CD14-positive monocyte (primary cell): ENCODE measurements at regions not wholly inside any gene's neighbourhood (a gene's known extent, or its start where the extent isn't known, plus 50 kb on each side); places are given as distances from the start of the nearest gene placed in this dataset.
"Not testable (repeated sequence)": the region's sequence is repeated elsewhere in the genome, so short reads cannot be mapped to it uniquely, and the experiment has no call there.

Experiments
- DNase-seq, 3 donors: peaks; one replicate each; pipeline ENCODE4 v3.0.0-alpha.2; 2011 to 2022
- H2AFZ ChIP-seq: 2 replicates; pipeline ENCODE4 v1.6.0; 2012; ENCODE audit warnings: mild to moderate bottlenecking, low read depth, low read length, inconsistent platforms; ENCODE audit not compliant: insufficient read depth, poor library complexity, severe bottlenecking
- H3K27ac ChIP-seq, 2 donors: 1 replicate in 1 of 2; 2 replicates in 1 of 2; pipeline ENCODE4 v1.5.1; 2012 to 2013; ENCODE audit warnings: low read length in 2 of 2, control low read depth in 1 of 2, inconsistent platforms in 1 of 2, low read depth in 1 of 2, mild to moderate bottlenecking in 1 of 2
- H3K27me3 ChIP-seq, 2 donors: one replicate each; pipeline versions ENCODE4 v1.6.0 to v1.6.1; 2011 to 2013; ENCODE audit warnings: low read length in 2 of 2; ENCODE audit not compliant: control insufficient read depth in 2 of 2, insufficient read depth in 2 of 2
- H3K36me3 ChIP-seq, 2 donors: replicated peaks in 1 of 2; 1 replicate in 1 of 2; 2 replicates in 1 of 2; pipeline versions ENCODE4 v1.5.1 to v1.6.1; 2012 to 2013; ENCODE audit warnings: low read length in 2 of 2, control low read depth in 1 of 2, inconsistent platforms in 1 of 2, mild to moderate bottlenecking in 1 of 2; ENCODE audit not compliant: insufficient read depth in 2 of 2, control insufficient read depth in 1 of 2
- H3K4me1 ChIP-seq, 2 donors: 1 replicate in 1 of 2; 2 replicates in 1 of 2; pipeline versions ENCODE4 v1.5.1 to v1.6.1; 2012 to 2013; ENCODE audit warnings: low read length in 2 of 2, control low read depth in 1 of 2, inconsistent platforms in 1 of 2, mild to moderate bottlenecking in 1 of 2, moderate library complexity in 1 of 2; ENCODE audit not compliant: insufficient read depth in 2 of 2, control insufficient read depth in 1 of 2
- H3K4me2 ChIP-seq: replicated peaks from 2 replicates; pipeline ENCODE3; 2012; ENCODE audit warnings: low read length, moderate library complexity, mild to moderate bottlenecking; ENCODE audit not compliant: poor library complexity, severe bottlenecking; ENCODE audit errors: extremely low read depth
- H3K4me3 ChIP-seq, 3 experiments: fragments of 200-600 bp in 1 of 3; sonication (generic) in 1 of 3; replicated peaks in 1 of 3; 1 replicate in 2 of 3; 2 replicates in 1 of 3; pipeline ENCODE4 v1.5.1; 2011 to 2013; ENCODE audit warnings: low read length in 3 of 3, mild to moderate bottlenecking in 3 of 3, control low read depth in 2 of 3, low read depth in 2 of 3, inconsistent platforms in 1 of 3, moderate library complexity in 1 of 3
- H3K79me2 ChIP-seq: 2 replicates; pipeline ENCODE4 v1.6.0; 2012; ENCODE audit warnings: mild to moderate bottlenecking, control low read depth, inconsistent platforms, low read length, moderate library complexity; ENCODE audit not compliant: insufficient read depth
- H3K9ac ChIP-seq: 2 replicates; pipeline ENCODE4 v1.6.0; 2017; ENCODE audit warnings: low read length, mild to moderate bottlenecking; ENCODE audit not compliant: insufficient read depth, poor library complexity, severe bottlenecking
- H3K9me3 ChIP-seq, 2 donors: replicated peaks in 1 of 2; 1 replicate in 1 of 2; 2 replicates in 1 of 2; pipeline versions ENCODE4 v1.5.1 to v1.6.1; 2012 to 2013; ENCODE audit warnings: low read length in 2 of 2, control low read depth in 1 of 2; ENCODE audit not compliant: control insufficient read depth in 1 of 2, insufficient read depth in 1 of 2
- H4K20me1 ChIP-seq: 2 replicates; pipeline ENCODE4 v1.6.0; 2012; ENCODE audit warnings: mild to moderate bottlenecking, low read length, control low read depth, moderate library complexity; ENCODE audit not compliant: insufficient read depth
- H3K27ac Mint-ChIP-seq, 7 donors: one replicate each; pipeline ENCODE4 v1.8.0; 2020; ENCODE audit warnings: mild to moderate bottlenecking in 7 of 7, mixed read lengths in 7 of 7, moderate library complexity in 6 of 7, inconsistent platforms in 2 of 7
- H3K27me3 Mint-ChIP-seq, 3 donors: one replicate each; pipeline ENCODE4 v1.8.0; 2021 to 2022; ENCODE audit warnings: low read depth in 3 of 3, mild to moderate bottlenecking in 3 of 3, mixed read lengths in 3 of 3, moderate library complexity in 3 of 3, inconsistent platforms in 1 of 3
- H3K36me3 Mint-ChIP-seq, 2 donors: one replicate each; pipeline ENCODE4 v1.8.0; 2020; ENCODE audit warnings: mixed read lengths in 2 of 2, inconsistent platforms in 1 of 2, mild to moderate bottlenecking in 1 of 2
- H3K4me1 Mint-ChIP-seq: one replicate; pipeline ENCODE4 v1.8.0; 2020; ENCODE audit warnings: mild to moderate bottlenecking, mixed read lengths
- H3K4me3 Mint-ChIP-seq, 2 donors: one replicate each; pipeline ENCODE4 v1.8.0; 2020; ENCODE audit warnings: mild to moderate bottlenecking in 2 of 2, mixed read lengths in 2 of 2, moderate library complexity in 1 of 2
- H3K9me3 Mint-ChIP-seq, 7 donors: one replicate each; pipeline ENCODE4 v1.8.0; 2020 to 2022; ENCODE audit warnings: mixed read lengths in 7 of 7, mild to moderate bottlenecking in 6 of 7, moderate library complexity in 6 of 7, inconsistent platforms in 2 of 7
- WGBS: methylation state at CpG from one replicate; pipeline ENCODE4 v1.1.5; 2013; ENCODE audit warnings: missing lambda C conversion rate; ENCODE audit not compliant: insufficient coverage; 5-methylcytosine and 5-hydroxymethylcytosine counted together
- intact Hi-C, 2 donors: fragments of 100-400 bp; cut with micrococcal nuclease; formaldehyde crosslinking; loops; one replicate each; pipeline versions ENCODE4 v1.15.0 to v1.15.1; 2023
- TF ChIP-seq, protein P1 (sequence below): fragments of 200-600 bp; IDR thresholded peaks from one replicate; pipeline ENCODE4 v1.8.0; 2022; ENCODE audit warnings: antibody characterized with exemption, mild to moderate bottlenecking

- H3K9me3 ChIP-seq, H3K36me3 Mint-ChIP-seq, H3K36me3 ChIP-seq, H3K4me1 Mint-ChIP-seq, H3K4me1 ChIP-seq, H4K20me1 ChIP-seq, H3K9ac ChIP-seq, intact Hi-C loops, H3K27ac Mint-ChIP-seq, H3K27me3 Mint-ChIP-seq, H3K4me3 Mint-ChIP-seq, H3K4me2 ChIP-seq, H3K9me3 Mint-ChIP-seq, H3K4me3 ChIP-seq, H2AFZ ChIP-seq, H3K27me3 ChIP-seq, H3K79me2 ChIP-seq, DNase-seq, H3K27ac ChIP-seq: not testable (repeated sequence)
- WGBS = 98% methylated on average over 7 of the region's 12 CpGs
Measured at GRCh38 chr9:2277644-2278043, 262.5 kb downstream of the SMARCA2 start.

DNA sequence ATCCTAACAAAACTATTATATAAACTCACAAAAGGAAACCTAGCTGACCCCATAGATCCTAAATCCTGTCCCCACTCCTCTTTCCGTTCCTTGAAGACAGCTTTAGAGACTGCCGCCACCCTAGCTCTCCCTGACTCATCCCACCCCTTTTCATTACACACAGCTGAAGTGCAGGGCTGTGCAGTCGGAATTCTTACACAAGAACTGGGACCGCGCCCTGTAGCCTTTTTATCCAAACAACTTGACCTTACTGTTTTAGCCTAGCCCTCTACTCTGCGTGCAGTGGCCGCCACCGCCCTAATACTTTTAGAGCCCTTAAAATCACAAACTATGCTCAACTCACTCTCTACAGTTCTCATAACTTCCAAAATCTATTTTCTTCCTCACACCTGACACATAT is 264.0 kb downstream of the SMARCA2 start:
- H3K79me2 ChIP-seq, H3K36me3 ChIP-seq, H3K27ac Mint-ChIP-seq, H3K4me1 Mint-ChIP-seq, H3K9me3 Mint-ChIP-seq, DNase-seq, H3K9me3 ChIP-seq, H3K9ac ChIP-seq, H2AFZ ChIP-seq, H3K4me3 Mint-ChIP-seq, H3K27me3 ChIP-seq, H3K27ac ChIP-seq, intact Hi-C loops, H3K27me3 Mint-ChIP-seq, H3K4me1 ChIP-seq, H4K20me1 ChIP-seq, H3K4me3 ChIP-seq, H3K36me3 Mint-ChIP-seq, H3K4me2 ChIP-seq: not testable (repeated sequence)
- 98% methylated on average over 8 of the region's 8 CpGs for WGBS

- H3K27me3 ChIP-seq = no peaks in the 10 kb centered on the region
- no peaks in the 10 kb centered on the region for H3K9me3 ChIP-seq
- no peak overlapping the region for H2AFZ ChIP-seq
- TF ChIP-seq, protein P1, sequence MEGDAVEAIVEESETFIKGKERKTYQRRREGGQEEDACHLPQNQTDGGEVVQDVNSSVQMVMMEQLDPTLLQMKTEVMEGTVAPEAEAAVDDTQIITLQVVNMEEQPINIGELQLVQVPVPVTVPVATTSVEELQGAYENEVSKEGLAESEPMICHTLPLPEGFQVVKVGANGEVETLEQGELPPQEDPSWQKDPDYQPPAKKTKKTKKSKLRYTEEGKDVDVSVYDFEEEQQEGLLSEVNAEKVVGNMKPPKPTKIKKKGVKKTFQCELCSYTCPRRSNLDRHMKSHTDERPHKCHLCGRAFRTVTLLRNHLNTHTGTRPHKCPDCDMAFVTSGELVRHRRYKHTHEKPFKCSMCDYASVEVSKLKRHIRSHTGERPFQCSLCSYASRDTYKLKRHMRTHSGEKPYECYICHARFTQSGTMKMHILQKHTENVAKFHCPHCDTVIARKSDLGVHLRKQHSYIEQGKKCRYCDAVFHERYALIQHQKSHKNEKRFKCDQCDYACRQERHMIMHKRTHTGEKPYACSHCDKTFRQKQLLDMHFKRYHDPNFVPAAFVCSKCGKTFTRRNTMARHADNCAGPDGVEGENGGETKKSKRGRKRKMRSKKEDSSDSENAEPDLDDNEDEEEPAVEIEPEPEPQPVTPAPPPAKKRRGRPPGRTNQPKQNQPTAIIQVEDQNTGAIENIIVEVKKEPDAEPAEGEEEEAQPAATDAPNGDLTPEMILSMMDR = no peak
- H3K4me1 ChIP-seq = no peaks in the 10 kb centered on the region
- Mint-ChIP-seq H3K36me3 (no peaks in the 10 kb centered on the region), H3K4me1 (no peaks in the 10 kb centered on the region), H3K9me3 (peaks cover 0 to 4% (median 0%) of the 10 kb centered on the region in 7 donors), H3K4me3 (no peak overlapping the region), H3K27ac (no peak overlapping the region), H3K27me3 (peaks cover 0 to 3% (median 0%) of the 10 kb centered on the region in 3 donors)
- DNase-seq = no peak
- intact Hi-C loops = no loop called here
- H3K4me3 ChIP-seq = no peak overlapping the region
- H3K4me2 ChIP-seq = no peak overlapping the region
- no peaks in the 10 kb centered on the region for H3K36me3 ChIP-seq
- no peak overlapping the region for H3K27ac ChIP-seq
- no peaks in the 10 kb centered on the region for H3K79me2 ChIP-seq
- 94% methylated on average over 9 of the region's 13 CpGs for WGBS
- no peak overlapping the region for H3K9ac ChIP-seq
- H4K20me1 ChIP-seq = no peaks in the 10 kb centered on the region
Measured at GRCh38 chr9:2281031-2281802, 266.1 kb downstream of the SMARCA2 start.
